GM19324 (cell line): ENCODE measurements at regions not wholly inside any gene's neighbourhood (a gene's known extent, or its start where the extent isn't known, plus 50 kb on each side); places are given as distances from the start of the nearest gene placed in this dataset.

Source experiments
- ATAC-seq: cut with Tn5 transposase; IDR thresholded peaks from one replicate; pipeline ENCODE4 v1.9.1; 2021; ENCODE audit warnings: mild to moderate bottlenecking, moderate library complexity; ENCODE audit not compliant: unreplicated experiment, low FRiP score

GRCh38 chr6:148074738-148075137 is 267.9 kb upstream of the SASH1 start:
- ATAC-seq: peak; percentile 71

GRCh38 chr6:148075352-148075751 is 267.3 kb upstream of the SASH1 start:
- no peak for ATAC-seq

GRCh38 chr6:148076051-148076450 is 266.6 kb upstream of the SASH1 start:
- ATAC-seq: no peak

- ATAC-seq: no peak
Measured at GRCh38 chr6:148080315-148080714, 262.3 kb upstream of the SASH1 start.

- ATAC-seq: no peak
Measured at GRCh38 chr6:148081076-148081475, 261.6 kb upstream of the SASH1 start.

GRCh38 chr6:148082044-148082443 is 260.6 kb upstream of the SASH1 start:
- ATAC-seq: no peak

- ATAC-seq: no peak
Measured at GRCh38 chr6:148082696-148083095, 259.9 kb upstream of the SASH1 start.

GRCh38 chr6:148085631-148086331 is 256.9 kb upstream of the SASH1 start:
- no peak for ATAC-seq

- ATAC-seq: no peak
Measured at GRCh38 chr6:148086386-148086785, 256.3 kb upstream of the SASH1 start.

GRCh38 chr6:148086843-148087242 is 255.8 kb upstream of the SASH1 start:
- ATAC-seq: no peak

- no peak for ATAC-seq
Measured at GRCh38 chr6:148087659-148088058, 255.0 kb upstream of the SASH1 start.

GRCh38 chr6:148090326-148090725 is 252.3 kb upstream of the SASH1 start:
- ATAC-seq: no peak

GRCh38 chr6:148091394-148091793 is 251.2 kb upstream of the SASH1 start:
- ATAC-seq: no peak

GRCh38 chr6:148103436-148103835 is 239.2 kb upstream of the SASH1 start:
- ATAC-seq: no peak

- ATAC-seq: no peak
Measured at GRCh38 chr6:148104131-148104530, 238.5 kb upstream of the SASH1 start.

- ATAC-seq: no peak
Measured at GRCh38 chr6:148105695-148106094, 236.9 kb upstream of the SASH1 start.

GRCh38 chr6:148107911-148108310 is 234.7 kb upstream of the SASH1 start:
- no peak for ATAC-seq

GRCh38 chr6:148109732-148110131 is 232.9 kb upstream of the SASH1 start:
- no peak for ATAC-seq

- ATAC-seq: no peak
Measured at GRCh38 chr6:148110925-148111324, 231.7 kb upstream of the SASH1 start.

- ATAC-seq: no peak
Measured at GRCh38 chr6:148112851-148113319, 229.8 kb upstream of the SASH1 start.

- ATAC-seq: no peak
Measured at GRCh38 chr6:148116001-148116400, 226.6 kb upstream of the SASH1 start.

- ATAC-seq: no peak
Measured at GRCh38 chr6:148118244-148118643, 224.4 kb upstream of the SASH1 start.
